Hepatocyte (in vitro differentiated cells): ENCODE measurements at regions not wholly inside any gene's neighbourhood (a gene's known extent, or its start where the extent isn't known, plus 50 kb on each side); places are given as distances from the start of the nearest gene placed in this dataset.

Source experiments
- DNase-seq: peaks from one replicate; pipeline ENCODE4 v3.0.0-alpha.2; 2016; ENCODE audit warnings: low spot score
- H2AFZ ChIP-seq: fragments of 200-600 bp; sonication (generic); 2 replicates; pipeline ENCODE4 v1.6.0; 2016; ENCODE audit warnings: antibody characterized with exemption, mild to moderate bottlenecking
- H3K27ac ChIP-seq: fragments of 200-600 bp; sonication (generic); 2 replicates; pipeline ENCODE4 v1.5.1; 2016; ENCODE audit warnings: mild to moderate bottlenecking
- H3K27me3 ChIP-seq: fragments of 200-600 bp; sonication (generic); 2 replicates; pipeline ENCODE4 v1.6.1; 2016
- H3K36me3 ChIP-seq: fragments of 200-600 bp; sonication (generic); replicated peaks from 2 replicates; pipeline ENCODE4 v1.5.1; 2016; ENCODE audit warnings: low read depth; ENCODE audit not compliant: insufficient read depth
- H3K4me1 ChIP-seq: fragments of 200-600 bp; sonication (generic); 2 replicates; pipeline ENCODE4 v1.5.1; 2016; ENCODE audit warnings: mild to moderate bottlenecking, moderate library complexity; ENCODE audit not compliant: insufficient read depth
- H3K4me2 ChIP-seq: fragments of 200-600 bp; sonication (generic); 2 replicates; pipeline ENCODE4 v1.6.0; 2016
- H3K4me3 ChIP-seq: fragments of 200-600 bp; sonication (generic); 2 replicates; pipeline ENCODE4 v1.5.1; 2016; ENCODE audit warnings: mild to moderate bottlenecking
- H3K79me2 ChIP-seq: fragments of 200-600 bp; sonication (generic); 2 replicates; pipeline ENCODE4 v1.6.0; 2017; ENCODE audit warnings: mild to moderate bottlenecking
- H3K9me2 ChIP-seq: fragments of 200-600 bp; sonication (generic); replicated peaks from 2 replicates; pipeline ENCODE4 v1.6.0; 2017; ENCODE audit warnings: mild to moderate bottlenecking; ENCODE audit not compliant: insufficient read depth
- H3K9me3 ChIP-seq: fragments of 200-600 bp; sonication (generic); 2 replicates; pipeline ENCODE4 v1.5.1; 2016; ENCODE audit warnings: low read depth, mild to moderate bottlenecking
- H4K20me1 ChIP-seq: fragments of 200-600 bp; sonication (generic); 2 replicates; pipeline ENCODE4 v1.6.0; 2016; ENCODE audit warnings: mild to moderate bottlenecking; ENCODE audit not compliant: insufficient read depth, poor library complexity, severe bottlenecking
- CTCF ChIP-seq: fragments of 200-600 bp; sonication (generic); IDR thresholded peaks from 2 replicates; pipeline ENCODE4 v1.5.1; 2016; ENCODE audit warnings: antibody characterized with exemption, mild to moderate bottlenecking; ENCODE audit not compliant: poor library complexity
- EZH2 ChIP-seq: fragments of 200-600 bp; sonication (generic); IDR thresholded peaks from 2 replicates; pipeline ENCODE4 v1.6.1; 2016; ENCODE audit warnings: antibody characterized with exemption, mild to moderate bottlenecking, borderline replicate concordance
- EZH2phosphoT487 ChIP-seq: fragments of 200-600 bp; sonication (generic); IDR thresholded peaks from one replicate; pipeline ENCODE4 v1.6.1; 2018; ENCODE audit warnings: antibody characterized with exemption, mild to moderate bottlenecking, low read depth, moderate library complexity; ENCODE audit not compliant: unreplicated experiment, severe bottlenecking
- WGBS: methylation state at CpG from one replicate; pipeline ENCODE4 v1.1.6; 2016; ENCODE audit warnings: low lambda C conversion rate; ENCODE audit errors: missing lambda C conversion rate; 5-methylcytosine and 5-hydroxymethylcytosine counted together

GRCh38 chrX:5780821-5781220 lies 447.8 kb downstream of the NLGN4X start:
- no peak overlapping the region for H3K27ac ChIP-seq
- H2AFZ ChIP-seq, result no peak overlapping the region
- no peaks in the 10 kb centered on the region for H3K9me2 ChIP-seq
- WGBS, result 47% methylated on average over 2 of the region's 2 CpGs
- no peak for DNase-seq
- H3K36me3 ChIP-seq, result no peaks in the 10 kb centered on the region
- no peak for TF ChIP-seq CTCF
- no peak for TF ChIP-seq EZH2phosphoT487
- TF ChIP-seq EZH2, result no peak
- no peaks in the 10 kb centered on the region for H3K27me3 ChIP-seq
- no peaks in the 10 kb centered on the region for H3K79me2 ChIP-seq
- H3K9me3 ChIP-seq, result no peaks in the 10 kb centered on the region
- H4K20me1 ChIP-seq, result no peaks in the 10 kb centered on the region
- no peak overlapping the region for H3K4me3 ChIP-seq
- H3K4me2 ChIP-seq, result no peak overlapping the region
- H3K4me1 ChIP-seq, result no peaks in the 10 kb centered on the region

- H3K9me2 ChIP-seq, result no peaks in the 10 kb centered on the region
- H3K27me3 ChIP-seq, result no peaks in the 10 kb centered on the region
- no peaks in the 10 kb centered on the region for H3K36me3 ChIP-seq
- no peak overlapping the region for H3K4me2 ChIP-seq
- no peak overlapping the region for H3K27ac ChIP-seq
- H4K20me1 ChIP-seq, result no peaks in the 10 kb centered on the region
- no peaks in the 10 kb centered on the region for H3K4me1 ChIP-seq
- no peak overlapping the region for H2AFZ ChIP-seq
- no peak overlapping the region for H3K4me3 ChIP-seq
- WGBS, result 68% methylated on average over 5 of the region's 5 CpGs
- H3K79me2 ChIP-seq, result no peaks in the 10 kb centered on the region
- DNase-seq, result no peak
- TF ChIP-seq EZH2 (no peak), EZH2phosphoT487 (no peak), CTCF (no peak)
- no peaks in the 10 kb centered on the region for H3K9me3 ChIP-seq
Observed at GRCh38 chrX:5775846-5776430, 452.7 kb downstream of the NLGN4X start.

- no peak for DNase-seq
- Histone ChIP-seq H3K36me3 (no peaks in the 10 kb centered on the region), H3K27me3 (no peaks in the 10 kb centered on the region), H3K4me1 (no peaks in the 10 kb centered on the region), H3K9me2 (no peaks in the 10 kb centered on the region), H3K4me3 (no peak overlapping the region), H3K9me3 (no peaks in the 10 kb centered on the region), H2AFZ (no peak overlapping the region), H3K27ac (no peak overlapping the region), H3K4me2 (no peak overlapping the region), H3K79me2 (no peaks in the 10 kb centered on the region), H4K20me1 (no peaks in the 10 kb centered on the region)
- TF ChIP-seq EZH2 (no peak), EZH2phosphoT487 (no peak), CTCF (no peak)
Observed at GRCh38 chrX:5774446-5774845, 454.2 kb downstream of the NLGN4X start.

DNA sequence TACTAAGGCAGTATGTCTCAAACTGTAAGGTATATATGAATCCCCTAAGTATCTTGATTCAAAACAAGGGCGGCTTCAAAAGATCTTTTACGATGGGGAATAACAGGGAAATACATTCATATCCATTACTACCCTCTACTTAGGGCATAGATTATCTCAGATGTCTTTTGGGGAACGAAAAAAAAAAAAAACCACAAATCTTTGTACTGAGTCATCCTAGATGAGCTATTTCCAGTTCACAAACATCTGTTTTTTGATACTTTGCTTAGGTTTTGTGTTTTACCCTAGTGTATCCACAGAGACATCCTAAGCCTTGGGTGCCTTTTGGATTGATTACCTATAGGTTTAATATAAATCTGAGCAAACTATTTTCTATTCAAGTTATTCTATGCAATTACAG lies 457.2 kb downstream of the NLGN4X start:
- Histone ChIP-seq H3K27me3 (no peaks in the 10 kb centered on the region), H2AFZ (no peak overlapping the region), H3K36me3 (no peaks in the 10 kb centered on the region), H4K20me1 (no peaks in the 10 kb centered on the region), H3K4me1 (no peaks in the 10 kb centered on the region), H3K4me2 (no peak overlapping the region), H3K27ac (no peak overlapping the region), H3K9me3 (no peaks in the 10 kb centered on the region), H3K79me2 (no peaks in the 10 kb centered on the region), H3K9me2 (no peaks in the 10 kb centered on the region), H3K4me3 (no peak overlapping the region)
- 64% methylated on average over 3 of the region's 3 CpGs for WGBS
- no peak for DNase-seq
- TF ChIP-seq CTCF (no peak), EZH2 (no peak), EZH2phosphoT487 (no peak)
